ENCODE measurements at regions not wholly inside any gene's neighbourhood (a gene's known extent, or its start where the extent isn't known, plus 50 kb on each side); places are given as distances from the start of the nearest gene placed in this dataset.

- TF ChIP-seq CTCF (IDR thresholded peaks at IDR 0.05), result no peak
- no peak for TF ChIP-seq POLR2A (IDR thresholded peaks at IDR 0.05)
- TF ChIP-seq EP300 (IDR thresholded peaks at IDR 0.05), result no peak
Measured at GRCh38 chr1:29599071-29599470, 362.7 kb downstream of the PTPRU start.
